ENCODE measurements at regions not wholly inside any gene's neighbourhood (a gene's known extent, or its start where the extent isn't known, plus 50 kb on each side); places are given as distances from the start of the nearest gene placed in this dataset.

GRCh38 chr6:105667056-105667455, 264.2 kb upstream of the PREP start:
- TF ChIP-seq CTCF (IDR thresholded peaks at IDR 0.05; ENCODE audit: low read depth, low read length) = no peak
- TF ChIP-seq EZH2phosphoT487 (IDR thresholded peaks at IDR 0.05; ENCODE audit: low read depth) = no peak
